ENCODE measurements at regions not wholly inside any gene's neighbourhood (a gene's known extent, or its start where the extent isn't known, plus 50 kb on each side); places are given as distances from the start of the nearest gene placed in this dataset.

DNA sequence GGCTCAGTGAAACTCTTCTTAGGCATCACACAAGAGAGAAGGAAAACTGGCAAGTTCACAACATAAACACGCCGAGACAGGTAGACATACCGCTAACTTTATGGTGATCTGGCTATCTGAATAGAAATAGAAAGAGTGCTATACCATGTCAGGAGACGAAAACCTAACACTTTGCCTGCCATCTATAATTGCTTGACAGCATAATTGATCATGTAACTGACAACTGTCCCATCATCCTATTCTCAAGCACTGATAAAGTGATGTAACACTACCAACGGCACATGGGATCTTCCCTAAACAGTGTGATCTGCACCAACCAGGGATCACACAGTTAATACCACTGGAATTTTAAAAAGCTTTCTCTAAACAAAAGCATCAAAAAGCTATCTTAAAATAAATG is 270.9 kb upstream of the NSMCE3 start:
- TF ChIP-seq POLR2AphosphoS5 (IDR thresholded peaks at IDR 0.05), result no peak
- TF ChIP-seq, protein P1, sequence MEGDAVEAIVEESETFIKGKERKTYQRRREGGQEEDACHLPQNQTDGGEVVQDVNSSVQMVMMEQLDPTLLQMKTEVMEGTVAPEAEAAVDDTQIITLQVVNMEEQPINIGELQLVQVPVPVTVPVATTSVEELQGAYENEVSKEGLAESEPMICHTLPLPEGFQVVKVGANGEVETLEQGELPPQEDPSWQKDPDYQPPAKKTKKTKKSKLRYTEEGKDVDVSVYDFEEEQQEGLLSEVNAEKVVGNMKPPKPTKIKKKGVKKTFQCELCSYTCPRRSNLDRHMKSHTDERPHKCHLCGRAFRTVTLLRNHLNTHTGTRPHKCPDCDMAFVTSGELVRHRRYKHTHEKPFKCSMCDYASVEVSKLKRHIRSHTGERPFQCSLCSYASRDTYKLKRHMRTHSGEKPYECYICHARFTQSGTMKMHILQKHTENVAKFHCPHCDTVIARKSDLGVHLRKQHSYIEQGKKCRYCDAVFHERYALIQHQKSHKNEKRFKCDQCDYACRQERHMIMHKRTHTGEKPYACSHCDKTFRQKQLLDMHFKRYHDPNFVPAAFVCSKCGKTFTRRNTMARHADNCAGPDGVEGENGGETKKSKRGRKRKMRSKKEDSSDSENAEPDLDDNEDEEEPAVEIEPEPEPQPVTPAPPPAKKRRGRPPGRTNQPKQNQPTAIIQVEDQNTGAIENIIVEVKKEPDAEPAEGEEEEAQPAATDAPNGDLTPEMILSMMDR (IDR thresholded peaks at IDR 0.05), result no peak
